ENCODE measurements at regions not wholly inside any gene's neighbourhood (a gene's known extent, or its start where the extent isn't known, plus 50 kb on each side); places are given as distances from the start of the nearest gene placed in this dataset.

GRCh38 chr5:74069741-74070140, 443.7 kb downstream of the ARHGEF28 start:
- Histone ChIP-seq H3K56ac (replicated peaks; ENCODE audit: insufficient read length, low read depth, low read length) (no peak overlapping the region), H3K9ac (replicated peaks in 1 of 4; ENCODE audit: extremely low read depth in 1 of 4, low read depth in 3 of 4, low read length in 3 of 4) (no peak overlapping the region), H3K4me2 (ENCODE audit: insufficient read depth in 1 of 2, low read depth in 2 of 2, low read length in 2 of 2) (no peak overlapping the region), H3K23ac (ENCODE audit: insufficient read length) (no peak overlapping the region), H2BK12ac (ENCODE audit: low read depth, low read length) (no peak overlapping the region), H3K4me1 (replicated peaks in 1 of 4; ENCODE audit: control insufficient read depth in 3 of 4, insufficient read depth in 4 of 4, low read length in 3 of 4) (no peaks in the 10 kb centered on the region), H3K4ac (replicated peaks; ENCODE audit: insufficient read length, low read depth, low read length) (no peak overlapping the region), H3K27me3 (replicated peaks in 1 of 4; ENCODE audit: control insufficient read depth in 3 of 4, extremely low read depth in 1 of 4, insufficient read depth in 3 of 4, low read length in 3 of 4) (no peaks in the 10 kb centered on the region), H4K8ac (ENCODE audit: extremely low read depth, insufficient read depth, low read length) (no peak overlapping the region), H4K20me1 (replicated peaks in 1 of 2; ENCODE audit: control insufficient read depth in 1 of 2, insufficient read depth in 2 of 2, low read length in 2 of 2) (no peaks in the 10 kb centered on the region), H2AFZ (ENCODE audit: low read length) (no peak overlapping the region), H3K36me3 (ENCODE audit: control insufficient read depth in 2 of 4, insufficient read depth in 4 of 4, low read length in 3 of 4) (no peaks in the 10 kb centered on the region), H3K9me3 (ENCODE audit: insufficient read depth in 2 of 2, low read depth in 1 of 2, low read length in 1 of 2) (no peaks in the 10 kb centered on the region), H3K27ac (ENCODE audit: low read depth, low read length) (no peak overlapping the region), H2BK5ac (ENCODE audit: low read depth, low read length) (no peak overlapping the region), H3K14ac (ENCODE audit: insufficient read length) (no peak overlapping the region), H2AK5ac (ENCODE audit: low read depth, low read length) (no peak overlapping the region), H2BK15ac (ENCODE audit: low read length) (no peak overlapping the region), H3K79me1 (ENCODE audit: low read depth, low read length) (no peaks in the 10 kb centered on the region), H2BK20ac (ENCODE audit: low read length) (no peak overlapping the region), H4K5ac (ENCODE audit: insufficient read length, low read depth, low read length) (no peak overlapping the region), H3K4me3 (ENCODE audit: extremely low read depth in 1 of 4, insufficient read depth in 2 of 4, low read depth in 3 of 4, low read length in 4 of 4) (no peak overlapping the region), H3K79me2 (ENCODE audit: control insufficient read depth in 1 of 2, insufficient read depth in 2 of 2, low read length in 2 of 2) (no peaks in the 10 kb centered on the region), H2BK120ac (replicated peaks; ENCODE audit: low read depth, low read length) (no peak overlapping the region), H4K91ac (replicated peaks; ENCODE audit: insufficient read length, low read length) (no peak overlapping the region), H3K23me2 (ENCODE audit: low read depth, low read length) (no peaks in the 10 kb centered on the region), H3K18ac (ENCODE audit: extremely low read depth, low read length) (no peak overlapping the region)
- WGBS, 2 experiments (ENCODE audit: extremely low coverage in 1 of 2, insufficient coverage in 1 of 2, insufficient read length in 1 of 2, insufficient replicate concordance in 2 of 2, low coverage in 1 of 2, low lambda C conversion rate in 2 of 2, missing lambda C conversion rate in 1 of 2) = 96% methylated on average over 4 of the region's 4 CpGs; no CpG with 5 or more reads in 1 of the 2 experiments
- TF ChIP-seq E2F6 (IDR thresholded peaks at IDR 0.05) (no peak), FOSL1 (IDR thresholded peaks at IDR 0.05; ENCODE audit: insufficient read depth, low read depth, low read length) (no peak), GTF2F1 (IDR thresholded peaks at IDR 0.05; ENCODE audit: borderline replicate concordance, low read depth, low read length) (no peak), USF2 (IDR thresholded peaks at IDR 0.05; ENCODE audit: low read length) (no peak), MAFK (IDR thresholded peaks at IDR 0.05; ENCODE audit: low read depth, low read length) (no peak), CHD2 (IDR thresholded peaks at IDR 0.05; ENCODE audit: low read length) (no peak), ASH2L (IDR thresholded peaks at IDR 0.05; ENCODE audit: low read length) (no peak), EGR1 (IDR thresholded peaks at IDR 0.05; ENCODE audit: borderline replicate concordance, low read depth, low read length) (no peak), CEBPB (IDR thresholded peaks at IDR 0.05; ENCODE audit: low read depth, low read length) (no peak), BCL11A (IDR thresholded peaks at IDR 0.05; ENCODE audit: low read depth in 2 of 2, low read length in 2 of 2) (no peak), KDM1A (IDR thresholded peaks at IDR 0.05; ENCODE audit: borderline replicate concordance, low read length) (no peak), PHF8 (conservative IDR thresholded peaks at IDR 0.05; ENCODE audit: low read depth, low read length) (no peak), JUN (IDR thresholded peaks at IDR 0.05; ENCODE audit: low read depth, low read length) (no peak), NRF1 (IDR thresholded peaks at IDR 0.05; ENCODE audit: low read depth, low read length) (no peak)
- ChIA-PET POLR2A (ENCODE audit: partially characterized antibody) (no interaction called here), CTCF (ENCODE audit: partially characterized antibody) (interaction anchor here (1.5 kb wide), 1 partner anchor 14 kb away, joined by 4 read pairs; no protein-coding TSS in a partner anchor)
- no peak for FAIRE-seq
- no peak for DNase-seq (ENCODE audit: low read depth in 1 of 2, low spot score in 2 of 2)
